Sigmoid colon (tissue), 6 donors: ENCODE measurements at regions not wholly inside any gene's neighbourhood (a gene's known extent, or its start where the extent isn't known, plus 50 kb on each side); places are given as distances from the start of the nearest gene placed in this dataset.

Experiments
- DNase-seq: peaks from one replicate; pipeline ENCODE4 v3.0.0-alpha.2; 2019
- H3K27ac ChIP-seq, 4 donors: fragments of 200-600 bp; sonication (generic); one replicate each; pipeline ENCODE4 v1.5.1; 2016 to 2019; ENCODE audit warnings: mild to moderate bottlenecking in 1 of 4
- H3K27me3 ChIP-seq, 3 donors: fragments of 200-600 bp; sonication (generic); one replicate each; pipeline ENCODE4 v1.5.1; 2019; ENCODE audit warnings: mild to moderate bottlenecking in 1 of 3
- H3K36me3 ChIP-seq, 4 donors: fragments of 200-600 bp; sonication (generic); one replicate each; pipeline ENCODE4 v1.5.1; 2016 to 2019
- H3K4me1 ChIP-seq, 4 donors: fragments of 200-600 bp; sonication (generic); one replicate each; pipeline ENCODE4 v1.5.1; 2017 to 2019
- H3K4me3 ChIP-seq, 4 donors: fragments of 200-600 bp; sonication (generic); one replicate each; pipeline ENCODE4 v1.5.1; 2017 to 2019; ENCODE audit warnings: mild to moderate bottlenecking in 2 of 4, moderate library complexity in 1 of 4
- H3K9me3 ChIP-seq, 4 donors: fragments of 200-600 bp in 3 of 4; sonication (generic) in 3 of 4; one replicate each; pipeline versions ENCODE4 v1.5.1 to v1.6.1; 2013 to 2019
- CTCF ChIP-seq, 4 experiments: fragments of 450-650 bp in 3 of 4; fragments of 200-600 bp in 1 of 4; IDR thresholded peaks; one replicate each; pipeline ENCODE4 v1.5.1; 2016 to 2019; ENCODE audit warnings: antibody characterized with exemption in 4 of 4, mild to moderate bottlenecking in 3 of 4, moderate library complexity in 2 of 4
- EP300 ChIP-seq, 4 donors: sonication (generic); formaldehyde crosslinking; IDR thresholded peaks; one replicate each; pipeline ENCODE4 v1.6.1; 2017; ENCODE audit warnings: antibody characterized with exemption in 4 of 4
- POLR2A ChIP-seq, 2 donors: fragments of 450-650 bp; IDR thresholded peaks; one replicate each; pipeline ENCODE4 v1.6.1; 2016; ENCODE audit warnings: antibody characterized with exemption in 2 of 2, mild to moderate bottlenecking in 2 of 2, moderate library complexity in 2 of 2
- POLR2AphosphoS5 ChIP-seq, 4 donors: sonication (generic); formaldehyde crosslinking; IDR thresholded peaks; one replicate each; pipeline ENCODE4 v1.6.1; 2017; ENCODE audit warnings: antibody characterized with exemption in 4 of 4
- WGBS, 2 donors: extraction: QIAGEN DNeasy Blood & Tissue Kit; methylation state at CpG; one replicate each; pipeline ENCODE4 v1.1.7; 2013; 5-methylcytosine and 5-hydroxymethylcytosine counted together
- intact Hi-C: fragments of 100-400 bp; cut with DNase I; formaldehyde crosslinking; loops from one replicate; pipeline ENCODE4 v1.15.1; 2023
- donor health status: healthy with polysubstance abuse.
- donor health status: healthy.

GRCh38 chr17:77600346-77600745 lies 358.2 kb upstream of the TNRC6C start:
- H3K27ac ChIP-seq: peak overlapping the region; percentile 90 to 95 (median 90)
- TF ChIP-seq POLR2AphosphoS5 (IDR thresholded peaks at IDR 0.05): no peak
- TF ChIP-seq EP300 (IDR thresholded peaks at IDR 0.05): no peak
- H3K4me3 ChIP-seq: no peak overlapping the region
- peaks cover 0 to 38% (median 35%) of the 10 kb centered on the region in 4 donors for H3K4me1 ChIP-seq
- DNase-seq: no peak
- no peaks in the 10 kb centered on the region for H3K36me3 ChIP-seq
- intact Hi-C loops: loop anchor here (5.0 kb wide), 1 partner anchor 82 kb away; no protein-coding TSS in a partner anchor
- WGBS, 2 donors: 87 to 95% methylated on average over 9 of the region's 9 CpGs
- H3K9me3 ChIP-seq: no peaks in the 10 kb centered on the region
- H3K27me3 ChIP-seq: no peaks in the 10 kb centered on the region

- Histone ChIP-seq H3K27ac (peak overlapping the region; percentile 90 to 95 (median 90)), H3K4me1 (peaks cover 0 to 46% (median 38%) of the 10 kb centered on the region in 4 donors)
These were observed 357.2 kb upstream of the TNRC6C start for GRCh38 chr17:77601054-77601979.

GRCh38 chr17:77602062-77602746 lies 356.3 kb upstream of the TNRC6C start:
- no peak overlapping the region for H3K4me3 ChIP-seq
- WGBS, 2 donors: 71 to 73% methylated on average over 11 of the region's 11 CpGs
- no peaks in the 10 kb centered on the region for H3K9me3 ChIP-seq
- no peaks in the 10 kb centered on the region for H3K36me3 ChIP-seq
- no peaks in the 10 kb centered on the region for H3K27me3 ChIP-seq
- peaks cover 0 to 52% (median 44%) of the 10 kb centered on the region in 4 donors for H3K4me1 ChIP-seq
- H3K27ac ChIP-seq: peak overlapping the region; percentile 90 to 95 (median 90)
- intact Hi-C loops: loop anchor here (1.0 to 5.0 kb wide), 2 partner anchors 80 to 133 kb away; no protein-coding TSS in a partner anchor
- peak; percentile 92 for DNase-seq
- TF ChIP-seq CTCF (IDR thresholded peaks at IDR 0.05) (peak in 1 of 4 experiments; percentile 14), POLR2AphosphoS5 (IDR thresholded peaks at IDR 0.05) (peak; percentile 33 to 88 (median 75)), POLR2A (IDR thresholded peaks at IDR 0.05) (no peak), EP300 (IDR thresholded peaks at IDR 0.05) (peak in 3 of 4 donors; percentile 11 to 86 (median 84))

More at GRCh38 chr17:77601054-77601979, 357.2 kb upstream of the TNRC6C start:
- H3K27me3 ChIP-seq: no peaks in the 10 kb centered on the region
- TF ChIP-seq EP300 (IDR thresholded peaks at IDR 0.05) (no peak), POLR2AphosphoS5 (IDR thresholded peaks at IDR 0.05) (no peak), CTCF (IDR thresholded peaks at IDR 0.05) (no peak), POLR2A (IDR thresholded peaks at IDR 0.05) (no peak)
- 87 to 89% methylated on average over 18 of the region's 18 CpGs for WGBS, 2 donors
- peak; percentile 65 for DNase-seq
- H3K9me3 ChIP-seq: no peaks in the 10 kb centered on the region
- intact Hi-C loops: loop anchor here (5.0 kb wide), 1 partner anchor 81 kb away; no protein-coding TSS in a partner anchor
- H3K36me3 ChIP-seq: no peaks in the 10 kb centered on the region
- H3K4me3 ChIP-seq: no peak overlapping the region

- DNase-seq: peak; percentile 61
- no peak for TF ChIP-seq EP300 (IDR thresholded peaks at IDR 0.05)
- TF ChIP-seq POLR2A (IDR thresholded peaks at IDR 0.05): no peak
- TF ChIP-seq POLR2AphosphoS5 (IDR thresholded peaks at IDR 0.05): no peak
- 83 to 91% methylated on average over 24 of the region's 24 CpGs for WGBS, 2 donors
These were observed 355.4 kb upstream of the TNRC6C start for GRCh38 chr17:77602883-77603640.

More at GRCh38 chr17:77602883-77603640, 355.4 kb upstream of the TNRC6C start:
- peaks cover 0 to 52% (median 44%) of the 10 kb centered on the region in 4 donors for H3K4me1 ChIP-seq
- H3K4me3 ChIP-seq: no peak overlapping the region
- peak overlapping the region; percentile 90 to 95 (median 90) for H3K27ac ChIP-seq
- no peaks in the 10 kb centered on the region for H3K36me3 ChIP-seq
- H3K9me3 ChIP-seq: no peaks in the 10 kb centered on the region
- intact Hi-C loops: loop anchor here (1.0 to 5.0 kb wide), 2 partner anchors 79 to 132 kb away; no protein-coding TSS in a partner anchor
- no peaks in the 10 kb centered on the region for H3K27me3 ChIP-seq
